Endothelial cell (in vitro differentiated cells): ENCODE measurements at regions not wholly inside any gene's neighbourhood (a gene's known extent, or its start where the extent isn't known, plus 50 kb on each side); places are given as distances from the start of the nearest gene placed in this dataset.

ENCODE experiments used
- DNase-seq: peaks from one replicate; pipeline ENCODE4 v3.0.0; 2021; ENCODE audit warnings: low spot score
- H3K27ac Mint-ChIP-seq: one replicate; pipeline ENCODE4 v1.8.0; 2021; ENCODE audit warnings: mixed read lengths, inconsistent platforms; ENCODE audit not compliant: unreplicated experiment
- H3K27me3 Mint-ChIP-seq: one replicate; pipeline ENCODE4 v1.8.0; 2021; ENCODE audit warnings: mild to moderate bottlenecking, moderate library complexity, mixed read lengths, inconsistent platforms; ENCODE audit not compliant: unreplicated experiment
- H3K36me3 Mint-ChIP-seq: one replicate; pipeline ENCODE4 v1.8.0; 2021; ENCODE audit warnings: mild to moderate bottlenecking, low read depth, mixed read lengths, inconsistent platforms; ENCODE audit not compliant: unreplicated experiment
- H3K4me1 Mint-ChIP-seq: one replicate; pipeline ENCODE4 v1.8.0; 2021; ENCODE audit warnings: mild to moderate bottlenecking, mixed read lengths, inconsistent platforms; ENCODE audit not compliant: unreplicated experiment
- H3K4me3 Mint-ChIP-seq: one replicate; pipeline ENCODE4 v1.8.0; 2021; ENCODE audit warnings: mild to moderate bottlenecking, mixed read lengths, inconsistent platforms; ENCODE audit not compliant: unreplicated experiment
- H3K9me3 Mint-ChIP-seq: one replicate; pipeline ENCODE4 v1.8.0; 2021; ENCODE audit warnings: mixed read lengths, inconsistent platforms; ENCODE audit not compliant: unreplicated experiment
- TF ChIP-seq, protein P1 (sequence below): fragments of 200-600 bp; sonication (generic); IDR thresholded peaks from one replicate; pipeline ENCODE4 v1.5.0; 2021; ENCODE audit warnings: antibody characterized with exemption; ENCODE audit not compliant: unreplicated experiment

DNA sequence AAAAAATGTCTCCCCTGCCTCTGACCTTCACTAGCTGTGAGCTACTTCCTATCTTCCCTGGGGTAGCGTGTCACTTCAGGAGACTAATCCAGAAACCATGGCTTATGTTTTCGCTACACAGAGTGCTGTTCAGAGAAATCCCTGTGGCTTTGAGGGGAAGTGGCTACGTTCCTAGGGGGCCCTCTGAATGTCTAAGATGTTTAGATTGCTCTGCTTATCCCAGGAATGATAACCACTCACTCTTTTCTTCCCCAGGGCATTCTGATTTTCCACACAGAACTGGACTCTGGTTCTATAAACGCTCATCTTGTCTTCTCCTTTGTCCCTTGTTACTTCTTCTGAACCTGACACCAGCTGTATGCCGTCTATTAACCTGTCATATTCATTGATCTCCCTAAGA lies 572.5 kb downstream of the OLFM4 start:
- Mint-ChIP-seq H3K27me3 (no peaks in the 10 kb centered on the region), H3K9me3 (no peaks in the 10 kb centered on the region), H3K36me3 (no peaks in the 10 kb centered on the region), H3K27ac (no peak overlapping the region), H3K4me3 (no peak overlapping the region), H3K4me1 (no peaks in the 10 kb centered on the region)
- DNase-seq: no peak
- TF ChIP-seq, protein P1, sequence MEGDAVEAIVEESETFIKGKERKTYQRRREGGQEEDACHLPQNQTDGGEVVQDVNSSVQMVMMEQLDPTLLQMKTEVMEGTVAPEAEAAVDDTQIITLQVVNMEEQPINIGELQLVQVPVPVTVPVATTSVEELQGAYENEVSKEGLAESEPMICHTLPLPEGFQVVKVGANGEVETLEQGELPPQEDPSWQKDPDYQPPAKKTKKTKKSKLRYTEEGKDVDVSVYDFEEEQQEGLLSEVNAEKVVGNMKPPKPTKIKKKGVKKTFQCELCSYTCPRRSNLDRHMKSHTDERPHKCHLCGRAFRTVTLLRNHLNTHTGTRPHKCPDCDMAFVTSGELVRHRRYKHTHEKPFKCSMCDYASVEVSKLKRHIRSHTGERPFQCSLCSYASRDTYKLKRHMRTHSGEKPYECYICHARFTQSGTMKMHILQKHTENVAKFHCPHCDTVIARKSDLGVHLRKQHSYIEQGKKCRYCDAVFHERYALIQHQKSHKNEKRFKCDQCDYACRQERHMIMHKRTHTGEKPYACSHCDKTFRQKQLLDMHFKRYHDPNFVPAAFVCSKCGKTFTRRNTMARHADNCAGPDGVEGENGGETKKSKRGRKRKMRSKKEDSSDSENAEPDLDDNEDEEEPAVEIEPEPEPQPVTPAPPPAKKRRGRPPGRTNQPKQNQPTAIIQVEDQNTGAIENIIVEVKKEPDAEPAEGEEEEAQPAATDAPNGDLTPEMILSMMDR: no peak

DNA sequence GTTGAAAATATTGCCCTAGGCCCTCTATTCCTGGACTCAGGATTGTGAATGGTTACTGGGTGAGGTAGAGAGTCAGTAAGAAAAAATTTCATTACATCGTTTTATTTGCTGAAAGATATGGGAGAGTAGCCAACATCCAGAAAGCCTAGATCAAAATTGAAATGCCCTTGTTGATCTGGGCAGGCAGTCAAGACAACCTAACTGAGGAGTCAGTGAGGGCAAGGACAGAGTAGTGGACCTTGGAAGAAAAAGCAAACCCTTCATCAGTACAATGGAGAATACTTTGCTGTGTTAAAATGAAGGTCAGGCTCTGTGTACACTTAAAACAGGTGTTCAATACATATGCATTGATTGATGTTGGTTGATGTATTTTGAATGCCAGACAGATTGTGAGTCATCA lies 576.7 kb downstream of the OLFM4 start:
- Mint-ChIP-seq H3K27ac (no peak overlapping the region), H3K27me3 (no peaks in the 10 kb centered on the region)

DNA sequence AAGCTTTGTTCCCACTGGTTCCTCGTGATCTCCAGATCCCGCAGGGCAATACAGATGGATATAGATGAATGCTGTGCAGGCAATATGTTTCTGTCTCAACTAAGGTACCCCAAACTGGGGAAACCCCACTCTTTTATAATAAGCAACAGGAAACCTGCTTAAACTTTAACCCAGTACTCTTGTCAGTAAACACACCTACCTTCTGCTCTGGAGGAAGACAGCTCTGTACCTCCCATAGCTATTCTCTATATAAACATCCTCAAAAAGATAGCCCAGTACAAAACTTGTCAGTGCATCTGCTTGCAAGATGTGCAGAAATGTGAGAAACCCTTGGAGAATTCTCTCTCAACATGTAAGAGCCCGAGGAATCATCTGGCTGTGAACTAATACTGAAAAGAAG lies 583.6 kb downstream of the OLFM4 start:
- no peak overlapping the region for H3K4me3 Mint-ChIP-seq
- TF ChIP-seq, protein P1: no peak
- H3K9me3 Mint-ChIP-seq: no peaks in the 10 kb centered on the region

More for the DNA sequence above, 576.7 kb downstream of the OLFM4 start:
- H3K4me1 Mint-ChIP-seq: no peaks in the 10 kb centered on the region
- H3K4me3 Mint-ChIP-seq: no peak overlapping the region
- no peaks in the 10 kb centered on the region for H3K36me3 Mint-ChIP-seq
- TF ChIP-seq, protein P1: no peak
- DNase-seq: no peak
- H3K9me3 Mint-ChIP-seq: no peaks in the 10 kb centered on the region

DNA sequence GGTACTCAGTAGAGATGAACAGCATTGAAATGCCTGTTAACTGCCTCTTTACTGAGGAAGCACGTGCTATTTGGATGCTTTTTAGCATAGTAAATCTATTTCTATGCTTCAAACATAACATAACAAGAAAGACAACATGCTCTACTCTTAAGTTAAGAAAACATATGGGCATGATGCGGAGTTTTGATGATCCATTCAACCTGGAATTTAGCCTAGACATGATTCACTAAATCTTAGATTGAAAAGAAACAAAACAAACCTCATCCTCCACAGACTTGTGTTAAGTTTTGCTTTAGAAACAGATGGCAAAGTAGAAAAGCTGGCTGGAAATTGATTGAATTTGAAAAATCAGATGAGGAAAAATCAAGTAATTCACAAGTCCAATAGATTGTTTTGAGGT lies 593.8 kb downstream of the OLFM4 start:
- no peaks in the 10 kb centered on the region for H3K36me3 Mint-ChIP-seq
- no peak overlapping the region for H3K4me3 Mint-ChIP-seq
- no peaks in the 10 kb centered on the region for H3K4me1 Mint-ChIP-seq
- TF ChIP-seq, protein P1: no peak
- DNase-seq: no peak
- H3K27me3 Mint-ChIP-seq: peaks cover 2% of the 10 kb centered on the region
- no peak overlapping the region for H3K27ac Mint-ChIP-seq
- H3K9me3 Mint-ChIP-seq: no peaks in the 10 kb centered on the region

More for the DNA sequence above, 583.6 kb downstream of the OLFM4 start:
- Mint-ChIP-seq H3K27ac (no peak overlapping the region), H3K4me1 (no peaks in the 10 kb centered on the region), H3K27me3 (no peaks in the 10 kb centered on the region), H3K36me3 (no peaks in the 10 kb centered on the region)
- no peak for DNase-seq

DNA sequence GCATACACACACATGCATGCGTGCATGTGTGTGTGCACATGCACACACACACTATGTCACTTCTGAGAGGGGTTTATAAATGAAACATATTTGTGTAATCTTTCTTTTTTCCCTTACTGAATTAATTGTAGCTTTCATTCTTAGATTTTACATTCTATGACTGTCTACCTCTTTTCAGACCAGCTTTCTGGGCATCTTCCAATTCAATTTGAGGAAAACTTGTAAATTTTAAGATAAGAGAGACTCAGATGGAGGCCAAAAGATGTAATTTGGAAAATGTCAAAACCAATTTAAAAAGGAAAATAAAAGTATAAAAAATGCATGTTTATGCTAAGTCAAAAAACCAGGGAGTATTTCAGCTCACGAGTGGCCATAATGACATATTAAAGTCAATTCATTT lies 594.5 kb downstream of the OLFM4 start:
- H3K27me3 Mint-ChIP-seq: peaks cover 2% of the 10 kb centered on the region
- DNase-seq: no peak
- H3K36me3 Mint-ChIP-seq: no peaks in the 10 kb centered on the region
- peaks cover 4% of the 10 kb centered on the region for H3K4me1 Mint-ChIP-seq
- H3K27ac Mint-ChIP-seq: no peak overlapping the region
- TF ChIP-seq, protein P1: no peak
- H3K4me3 Mint-ChIP-seq: no peak overlapping the region
- no peaks in the 10 kb centered on the region for H3K9me3 Mint-ChIP-seq
